ENCODE measurements at regions not wholly inside any gene's neighbourhood (a gene's known extent, or its start where the extent isn't known, plus 50 kb on each side); places are given as distances from the start of the nearest gene placed in this dataset.
A peak's percentile ranks its signal among the peaks of the same experiment; 100 is the strongest.
"Not testable (repeated sequence)": the region's sequence is repeated elsewhere in the genome, so short reads cannot be mapped to it uniquely, and the experiment has no call there.

DNA sequence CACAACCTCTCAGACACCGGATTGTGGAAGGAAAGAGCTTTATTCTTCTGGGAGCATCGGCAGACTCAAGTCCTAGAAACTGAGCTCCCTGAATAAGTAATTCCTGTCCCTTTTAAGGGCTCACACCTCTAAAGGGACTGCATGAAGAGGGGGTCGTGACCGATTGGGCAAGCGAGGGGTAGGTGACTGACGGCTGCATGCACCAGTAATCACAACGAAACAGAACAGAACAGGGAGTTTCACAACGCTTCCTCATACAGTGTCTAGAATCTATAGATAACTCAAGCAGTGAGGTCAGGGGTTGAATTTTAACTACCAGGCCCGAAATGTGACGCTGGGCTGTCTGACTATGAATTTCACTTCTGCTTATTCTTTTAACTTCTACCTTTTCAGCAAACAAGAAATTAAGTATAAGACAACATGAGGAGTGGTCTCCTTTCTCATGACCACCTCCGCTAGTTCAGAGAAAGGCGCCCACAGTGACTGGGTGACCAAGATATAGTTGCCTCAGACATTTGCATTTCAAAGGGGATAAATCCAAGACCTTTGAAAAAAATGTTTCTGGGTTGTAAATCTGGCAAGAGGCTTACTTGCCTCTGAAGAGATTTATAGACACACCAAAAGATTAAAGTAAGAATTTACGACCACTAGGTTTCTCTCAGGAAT is 88.4 kb upstream of the ATF7IP2 start:
- TF ChIP-seq POLR2A (IDR thresholded peaks at IDR 0.05) = no peak
- intact Hi-C loops (cut with DNase I; ENCODE audit: low total_unique reads) = no loop called here
- no peak overlapping the region for H3K4me3 ChIP-seq (ENCODE audit: low read depth, poor library complexity, severe bottlenecking)
- peak in 1 of 2 donors; percentile 18 for DNase-seq (ENCODE audit: low spot score in 2 of 2)
- 60% methylated on average over 13 of the region's 13 CpGs for WGBS, 2 donors

DNA sequence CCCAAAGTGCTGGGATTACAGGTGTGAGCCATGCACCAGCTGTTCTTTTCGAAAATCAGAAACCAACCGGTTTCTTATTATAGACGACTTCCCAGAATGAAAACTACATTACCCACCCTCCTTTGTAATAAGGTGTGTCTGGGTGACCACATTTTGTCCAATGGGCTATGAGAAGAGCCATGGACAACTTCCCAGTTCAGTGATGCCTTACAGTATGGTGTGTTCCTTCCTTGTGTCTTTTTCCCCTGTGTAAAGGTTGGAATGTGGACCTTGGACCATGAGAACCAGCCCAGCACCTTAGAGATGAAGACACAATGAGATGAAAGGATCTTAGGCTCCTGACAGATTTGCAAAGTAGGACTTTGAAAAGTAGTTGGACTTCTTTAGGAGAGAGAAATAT is 85.0 kb upstream of the ATF7IP2 start:
- intact Hi-C loops (cut with DNase I; ENCODE audit: low total_unique reads) = no loop called here
- 92 to 94% methylated on average over 3 of the region's 3 CpGs for WGBS, 2 donors
- TF ChIP-seq, protein P1, sequence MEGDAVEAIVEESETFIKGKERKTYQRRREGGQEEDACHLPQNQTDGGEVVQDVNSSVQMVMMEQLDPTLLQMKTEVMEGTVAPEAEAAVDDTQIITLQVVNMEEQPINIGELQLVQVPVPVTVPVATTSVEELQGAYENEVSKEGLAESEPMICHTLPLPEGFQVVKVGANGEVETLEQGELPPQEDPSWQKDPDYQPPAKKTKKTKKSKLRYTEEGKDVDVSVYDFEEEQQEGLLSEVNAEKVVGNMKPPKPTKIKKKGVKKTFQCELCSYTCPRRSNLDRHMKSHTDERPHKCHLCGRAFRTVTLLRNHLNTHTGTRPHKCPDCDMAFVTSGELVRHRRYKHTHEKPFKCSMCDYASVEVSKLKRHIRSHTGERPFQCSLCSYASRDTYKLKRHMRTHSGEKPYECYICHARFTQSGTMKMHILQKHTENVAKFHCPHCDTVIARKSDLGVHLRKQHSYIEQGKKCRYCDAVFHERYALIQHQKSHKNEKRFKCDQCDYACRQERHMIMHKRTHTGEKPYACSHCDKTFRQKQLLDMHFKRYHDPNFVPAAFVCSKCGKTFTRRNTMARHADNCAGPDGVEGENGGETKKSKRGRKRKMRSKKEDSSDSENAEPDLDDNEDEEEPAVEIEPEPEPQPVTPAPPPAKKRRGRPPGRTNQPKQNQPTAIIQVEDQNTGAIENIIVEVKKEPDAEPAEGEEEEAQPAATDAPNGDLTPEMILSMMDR (IDR thresholded peaks at IDR 0.05) = no peak
- no peak for TF ChIP-seq POLR2A (IDR thresholded peaks at IDR 0.05)
- H3K4me3 ChIP-seq (ENCODE audit: low read depth, poor library complexity, severe bottlenecking) = no peak overlapping the region
- peak in 1 of 2 donors; percentile 8 for DNase-seq (ENCODE audit: low spot score in 2 of 2)

DNA sequence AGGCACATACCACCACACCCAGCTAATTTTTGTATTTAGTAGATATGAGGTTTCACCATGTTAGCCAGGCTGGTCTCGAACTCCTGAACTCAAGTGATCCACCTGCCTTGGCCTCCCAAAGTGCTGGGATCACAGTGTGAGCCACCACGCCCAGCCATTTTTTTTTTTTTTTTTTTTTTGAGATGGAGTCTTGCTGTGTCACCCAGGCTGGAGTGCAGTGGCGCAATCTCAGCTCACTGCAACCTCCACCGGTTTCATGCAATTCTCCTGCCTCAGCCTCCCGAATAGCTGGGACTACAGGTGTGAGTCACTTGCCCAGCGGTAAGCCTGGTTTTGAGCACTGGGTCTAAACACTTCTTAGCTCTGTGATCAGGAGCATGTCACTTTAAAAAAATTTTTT is 84.3 kb upstream of the ATF7IP2 start:
- DNase-seq (ENCODE audit: low spot score in 2 of 2) = peak in 1 of 2 donors; percentile 25
- H3K4me3 ChIP-seq (ENCODE audit: low read depth, poor library complexity, severe bottlenecking); intact Hi-C loops (cut with DNase I; ENCODE audit: low total_unique reads): not testable (repeated sequence)
- 89 to 90% methylated on average over 6 of the region's 6 CpGs for WGBS, 2 donors

DNA sequence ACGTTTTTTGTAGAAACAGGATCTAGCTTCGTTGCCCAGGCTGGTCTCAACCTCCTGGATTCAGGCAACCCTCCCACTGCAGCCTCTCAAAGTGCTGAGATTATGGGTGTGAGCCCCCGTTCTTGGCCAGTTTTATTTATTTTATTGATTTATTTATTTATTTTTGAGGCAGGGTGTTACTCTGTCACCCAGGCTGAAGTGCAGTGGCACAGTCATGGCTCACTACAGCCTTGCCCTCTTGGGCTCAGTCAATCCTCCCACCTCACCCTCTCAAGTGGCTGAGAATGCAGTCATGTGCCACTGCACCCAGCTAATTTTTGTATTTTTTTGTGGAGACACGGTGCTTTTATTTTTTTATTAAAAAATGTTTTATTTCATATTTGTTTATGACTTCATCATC is 79.9 kb upstream of the ATF7IP2 start:
- intact Hi-C loops (cut with DNase I; ENCODE audit: low total_unique reads) = no loop called here
- peak in 1 of 2 donors; percentile 14 for DNase-seq (ENCODE audit: low spot score in 2 of 2)
- H3K4me3 ChIP-seq (ENCODE audit: low read depth, poor library complexity, severe bottlenecking) = no peak overlapping the region
- WGBS, 2 donors = 80 to 86% methylated on average over 4 of the region's 4 CpGs
- TF ChIP-seq, protein P1 (IDR thresholded peaks at IDR 0.05) = no peak
- TF ChIP-seq POLR2A (IDR thresholded peaks at IDR 0.05) = no peak

DNA sequence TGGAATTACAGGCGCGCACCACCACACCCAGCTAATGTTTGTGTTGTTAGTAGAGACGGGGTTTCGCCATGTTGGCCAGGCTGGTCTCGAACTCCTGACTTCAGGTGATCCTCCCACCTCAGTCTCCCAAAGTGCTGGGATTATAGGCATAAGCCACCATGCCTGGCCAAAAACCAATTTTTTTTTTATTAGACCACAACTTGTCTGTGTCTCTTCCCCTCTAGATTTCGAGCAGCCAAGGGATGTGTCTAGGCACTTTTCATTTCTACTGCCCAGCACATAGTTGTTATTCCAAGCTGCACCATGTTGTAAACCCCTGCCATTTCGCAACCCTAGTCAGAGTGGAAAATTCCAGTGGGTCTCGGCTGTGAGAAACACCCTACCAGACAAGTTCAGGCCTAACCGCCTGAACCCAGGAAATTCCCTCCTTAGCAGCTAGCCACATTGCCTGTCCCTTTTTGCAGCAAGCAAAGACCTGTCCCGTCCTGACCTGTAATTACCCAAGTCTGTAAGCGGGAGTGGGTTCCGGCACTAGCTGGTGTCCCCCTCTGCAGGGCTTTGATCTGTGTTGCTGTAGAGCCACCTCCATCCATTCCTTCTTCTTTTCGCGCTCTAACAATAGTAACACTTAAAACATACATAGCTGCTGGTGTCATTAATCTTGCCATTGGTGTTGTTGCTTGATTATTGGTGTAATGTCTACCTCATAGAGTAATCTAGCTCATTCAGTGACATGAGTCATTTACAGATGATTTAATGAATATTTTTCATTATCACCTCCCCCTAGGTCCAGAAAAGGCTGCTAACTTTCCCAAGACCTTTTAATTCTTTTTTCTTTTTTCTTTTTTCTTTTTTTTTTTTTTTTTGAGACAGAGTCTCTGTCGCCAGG is 77.3 kb upstream of the ATF7IP2 start:
- no peak for TF ChIP-seq POLR2A (IDR thresholded peaks at IDR 0.05)
- TF ChIP-seq, protein P1 (IDR thresholded peaks at IDR 0.05) = no peak
- intact Hi-C loops (cut with DNase I; ENCODE audit: low total_unique reads) = no loop called here
- 54 to 65% methylated on average over 14 to 15 of the region's 15 CpGs for WGBS, 2 donors
- H3K4me3 ChIP-seq (ENCODE audit: low read depth, poor library complexity, severe bottlenecking) = no peak overlapping the region
- peak; percentile 38 to 67 for DNase-seq (ENCODE audit: low spot score in 2 of 2)

DNA sequence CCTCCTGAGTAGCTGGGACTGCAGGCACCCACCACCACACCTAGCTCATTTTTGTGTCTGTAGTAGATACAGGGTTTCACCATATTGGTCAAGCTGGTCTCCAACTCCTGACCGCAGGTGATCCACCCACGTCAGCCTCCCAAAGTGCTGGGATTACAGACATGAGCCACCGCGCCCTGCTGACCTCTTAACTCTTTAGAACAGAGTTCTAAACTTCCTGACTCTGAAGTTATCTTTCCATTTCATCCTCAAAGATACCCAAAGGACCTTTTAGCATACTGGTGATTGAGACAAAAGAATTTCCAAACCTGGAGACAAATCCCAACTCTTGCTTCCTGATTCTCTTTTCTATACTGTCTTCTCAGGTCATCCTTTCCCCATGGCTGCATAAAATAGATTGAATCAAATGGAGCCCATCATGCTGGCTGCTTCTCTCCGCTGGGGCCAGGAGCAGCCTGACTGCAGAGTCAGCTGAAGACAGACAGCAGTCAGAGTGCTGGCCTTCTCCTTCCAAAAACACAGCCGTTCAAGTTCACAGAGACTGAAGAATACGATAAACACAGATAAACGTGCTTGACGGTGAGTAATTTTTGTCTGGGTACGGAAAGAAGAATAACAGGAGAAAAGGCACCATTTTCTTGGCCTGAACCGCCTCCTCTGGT is 76.5 kb upstream of the ATF7IP2 start:
- no peak overlapping the region for H3K4me3 ChIP-seq (ENCODE audit: low read depth, poor library complexity, severe bottlenecking)
- TF ChIP-seq POLR2A (IDR thresholded peaks at IDR 0.05) = no peak
- TF ChIP-seq, protein P1 (IDR thresholded peaks at IDR 0.05) = no peak
- 87% methylated on average over 11 of the region's 11 CpGs for WGBS, 2 donors
- DNase-seq (ENCODE audit: low spot score in 2 of 2) = peak in 1 of 2 donors; percentile 13
- intact Hi-C loops (cut with DNase I; ENCODE audit: low total_unique reads) = no loop called here
